B cell (primary cell): ENCODE measurements at regions not wholly inside any gene's neighbourhood (a gene's known extent, or its start where the extent isn't known, plus 50 kb on each side); places are given as distances from the start of the nearest gene placed in this dataset.

Experiments
- EZH2 ChIP-seq: IDR thresholded peaks from 2 replicates; pipeline ENCODE4 v1.6.1; 2012; ENCODE audit warnings: borderline replicate concordance, low read depth, mild to moderate bottlenecking, moderate library complexity, low read length; ENCODE audit not compliant: insufficient read depth, poor library complexity, severe bottlenecking
- TF ChIP-seq, protein P1 (sequence below): fragments of 200-600 bp; IDR thresholded peaks from one replicate; pipeline ENCODE4 v1.8.0; 2022; ENCODE audit warnings: antibody characterized with exemption, mild to moderate bottlenecking

DNA sequence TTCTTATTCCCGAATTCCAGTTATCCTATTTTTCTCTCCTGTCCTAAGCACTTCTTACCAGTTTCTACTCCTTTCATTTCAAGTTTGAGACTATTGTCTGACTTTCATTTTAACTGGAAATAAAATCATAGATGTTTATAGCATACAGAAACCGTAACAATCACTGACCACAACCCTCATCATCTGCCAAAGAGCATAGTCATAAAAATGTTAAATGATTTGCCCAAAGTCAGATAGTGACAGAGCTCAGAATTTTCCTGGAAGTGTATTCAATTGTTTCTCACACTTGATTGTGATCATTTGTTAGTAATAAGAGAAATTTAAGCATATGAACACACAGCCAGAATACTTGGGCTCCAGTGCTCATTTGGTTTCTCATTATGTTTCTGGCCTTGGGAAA lies 250.5 kb upstream of the PCDH15 start:
- TF ChIP-seq, protein P1, sequence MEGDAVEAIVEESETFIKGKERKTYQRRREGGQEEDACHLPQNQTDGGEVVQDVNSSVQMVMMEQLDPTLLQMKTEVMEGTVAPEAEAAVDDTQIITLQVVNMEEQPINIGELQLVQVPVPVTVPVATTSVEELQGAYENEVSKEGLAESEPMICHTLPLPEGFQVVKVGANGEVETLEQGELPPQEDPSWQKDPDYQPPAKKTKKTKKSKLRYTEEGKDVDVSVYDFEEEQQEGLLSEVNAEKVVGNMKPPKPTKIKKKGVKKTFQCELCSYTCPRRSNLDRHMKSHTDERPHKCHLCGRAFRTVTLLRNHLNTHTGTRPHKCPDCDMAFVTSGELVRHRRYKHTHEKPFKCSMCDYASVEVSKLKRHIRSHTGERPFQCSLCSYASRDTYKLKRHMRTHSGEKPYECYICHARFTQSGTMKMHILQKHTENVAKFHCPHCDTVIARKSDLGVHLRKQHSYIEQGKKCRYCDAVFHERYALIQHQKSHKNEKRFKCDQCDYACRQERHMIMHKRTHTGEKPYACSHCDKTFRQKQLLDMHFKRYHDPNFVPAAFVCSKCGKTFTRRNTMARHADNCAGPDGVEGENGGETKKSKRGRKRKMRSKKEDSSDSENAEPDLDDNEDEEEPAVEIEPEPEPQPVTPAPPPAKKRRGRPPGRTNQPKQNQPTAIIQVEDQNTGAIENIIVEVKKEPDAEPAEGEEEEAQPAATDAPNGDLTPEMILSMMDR, result no peak
- no peak for TF ChIP-seq EZH2
